Ishikawa (cell line): ENCODE measurements at regions not wholly inside any gene's neighbourhood (a gene's known extent, or its start where the extent isn't known, plus 50 kb on each side); places are given as distances from the start of the nearest gene placed in this dataset.

ENCODE experiments used
- CEBPB ChIP-seq: IDR thresholded peaks from 2 replicates; pipeline ENCODE4 v1.6.1; 2012
- CREB1 ChIP-seq: IDR thresholded peaks from 2 replicates; pipeline ENCODE4 v1.6.1; 2012; ENCODE audit warnings: low read depth
- EGR1 ChIP-seq: IDR thresholded peaks from 2 replicates; pipeline ENCODE4 v1.6.1; 2012
- EP300 ChIP-seq: IDR thresholded peaks from 2 replicates; pipeline ENCODE4 v1.6.1; 2012; ENCODE audit warnings: borderline replicate concordance
- FOXM1 ChIP-seq: IDR thresholded peaks from 2 replicates; pipeline ENCODE4 v1.6.1; 2012; ENCODE audit warnings: low read depth, borderline replicate concordance
- NFIC ChIP-seq: IDR thresholded peaks from 2 replicates; pipeline ENCODE4 v1.6.1; 2012
- RAD21 ChIP-seq: IDR thresholded peaks from 2 replicates; pipeline ENCODE4 v1.6.1; 2012; ENCODE audit warnings: low read depth
- TAF1 ChIP-seq: IDR thresholded peaks from 2 replicates; pipeline ENCODE4 v1.6.1; 2012; ENCODE audit warnings: low read depth, mild to moderate bottlenecking
- TCF12 ChIP-seq: IDR thresholded peaks from 2 replicates; pipeline ENCODE4 v1.6.1; 2012; ENCODE audit warnings: low read depth
- TEAD4 ChIP-seq: IDR thresholded peaks from 2 replicates; pipeline ENCODE4 v1.6.1; 2012
- YY1 ChIP-seq: IDR thresholded peaks from 2 replicates; pipeline ENCODE4 v1.6.1; 2012; ENCODE audit warnings: low read depth
- ZBTB7A ChIP-seq: IDR thresholded peaks from 2 replicates; pipeline ENCODE4 v1.6.1; 2012; ENCODE audit warnings: low read depth
- TF ChIP-seq, protein P1 (sequence below): IDR thresholded peaks from 2 replicates; pipeline ENCODE4 v1.6.1; 2012
- TF ChIP-seq, protein P2 (sequence below): IDR thresholded peaks from 2 replicates; pipeline ENCODE4 v1.6.1; 2012
- TF ChIP-seq, protein P3 (sequence below): IDR thresholded peaks from 2 replicates; pipeline ENCODE4 v1.6.1; 2012; ENCODE audit warnings: low read depth, mild to moderate bottlenecking

DNA sequence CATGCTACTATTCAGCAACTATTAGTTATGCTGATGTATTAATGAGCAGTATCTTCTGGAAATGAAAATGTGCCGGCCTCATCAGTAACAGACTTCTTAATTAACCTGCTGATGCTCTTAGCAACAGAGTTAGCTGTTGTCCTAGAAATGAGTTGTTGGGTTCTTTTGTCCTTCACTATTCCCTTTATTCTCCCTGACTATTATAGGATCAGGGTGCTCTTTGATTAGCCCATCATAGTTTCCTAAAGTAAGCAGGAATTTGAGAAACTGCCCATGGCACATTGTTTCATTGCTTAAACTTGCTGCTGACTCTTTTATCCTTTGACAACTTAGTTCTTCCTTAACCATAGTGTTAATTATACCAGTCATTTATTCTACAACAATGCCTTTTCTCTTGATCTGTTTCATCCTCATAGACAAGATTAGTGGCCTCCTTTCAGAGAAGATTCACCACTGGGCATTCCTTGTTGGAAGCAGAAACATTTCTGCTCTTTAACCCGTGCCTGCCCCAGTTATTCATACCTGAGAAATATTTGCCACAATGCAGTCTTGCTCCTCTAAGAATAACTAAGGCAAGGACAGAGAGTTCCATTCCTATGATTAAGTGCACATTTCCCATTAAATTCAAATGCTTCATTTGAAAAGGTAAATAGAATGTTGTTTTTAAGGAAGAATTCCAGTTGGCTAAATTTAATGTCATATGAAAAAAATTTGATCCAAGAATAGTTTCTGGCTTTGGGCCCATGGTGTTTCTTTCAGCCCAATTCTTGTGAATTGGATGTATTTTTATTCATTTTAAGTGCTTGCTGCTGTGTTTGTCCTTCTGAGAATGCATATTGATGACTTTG, 573.3 kb upstream of the TBL1XR1 start:
- TF ChIP-seq, protein P1, sequence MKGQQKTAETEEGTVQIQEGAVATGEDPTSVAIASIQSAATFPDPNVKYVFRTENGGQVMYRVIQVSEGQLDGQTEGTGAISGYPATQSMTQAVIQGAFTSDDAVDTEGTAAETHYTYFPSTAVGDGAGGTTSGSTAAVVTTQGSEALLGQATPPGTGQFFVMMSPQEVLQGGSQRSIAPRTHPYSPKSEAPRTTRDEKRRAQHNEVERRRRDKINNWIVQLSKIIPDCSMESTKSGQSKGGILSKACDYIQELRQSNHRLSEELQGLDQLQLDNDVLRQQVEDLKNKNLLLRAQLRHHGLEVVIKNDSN: no peak
- TF ChIP-seq CREB1: no peak
- TF ChIP-seq, protein P2, sequence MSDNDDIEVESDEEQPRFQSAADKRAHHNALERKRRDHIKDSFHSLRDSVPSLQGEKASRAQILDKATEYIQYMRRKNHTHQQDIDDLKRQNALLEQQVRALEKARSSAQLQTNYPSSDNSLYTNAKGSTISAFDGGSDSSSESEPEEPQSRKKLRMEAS: no peak
- no peak for TF ChIP-seq CEBPB
- no peak for TF ChIP-seq TAF1
- TF ChIP-seq EGR1: no peak
- TF ChIP-seq EP300: peak; percentile 65; the same call in 1 of the 2 replicates
- TF ChIP-seq, protein P3, sequence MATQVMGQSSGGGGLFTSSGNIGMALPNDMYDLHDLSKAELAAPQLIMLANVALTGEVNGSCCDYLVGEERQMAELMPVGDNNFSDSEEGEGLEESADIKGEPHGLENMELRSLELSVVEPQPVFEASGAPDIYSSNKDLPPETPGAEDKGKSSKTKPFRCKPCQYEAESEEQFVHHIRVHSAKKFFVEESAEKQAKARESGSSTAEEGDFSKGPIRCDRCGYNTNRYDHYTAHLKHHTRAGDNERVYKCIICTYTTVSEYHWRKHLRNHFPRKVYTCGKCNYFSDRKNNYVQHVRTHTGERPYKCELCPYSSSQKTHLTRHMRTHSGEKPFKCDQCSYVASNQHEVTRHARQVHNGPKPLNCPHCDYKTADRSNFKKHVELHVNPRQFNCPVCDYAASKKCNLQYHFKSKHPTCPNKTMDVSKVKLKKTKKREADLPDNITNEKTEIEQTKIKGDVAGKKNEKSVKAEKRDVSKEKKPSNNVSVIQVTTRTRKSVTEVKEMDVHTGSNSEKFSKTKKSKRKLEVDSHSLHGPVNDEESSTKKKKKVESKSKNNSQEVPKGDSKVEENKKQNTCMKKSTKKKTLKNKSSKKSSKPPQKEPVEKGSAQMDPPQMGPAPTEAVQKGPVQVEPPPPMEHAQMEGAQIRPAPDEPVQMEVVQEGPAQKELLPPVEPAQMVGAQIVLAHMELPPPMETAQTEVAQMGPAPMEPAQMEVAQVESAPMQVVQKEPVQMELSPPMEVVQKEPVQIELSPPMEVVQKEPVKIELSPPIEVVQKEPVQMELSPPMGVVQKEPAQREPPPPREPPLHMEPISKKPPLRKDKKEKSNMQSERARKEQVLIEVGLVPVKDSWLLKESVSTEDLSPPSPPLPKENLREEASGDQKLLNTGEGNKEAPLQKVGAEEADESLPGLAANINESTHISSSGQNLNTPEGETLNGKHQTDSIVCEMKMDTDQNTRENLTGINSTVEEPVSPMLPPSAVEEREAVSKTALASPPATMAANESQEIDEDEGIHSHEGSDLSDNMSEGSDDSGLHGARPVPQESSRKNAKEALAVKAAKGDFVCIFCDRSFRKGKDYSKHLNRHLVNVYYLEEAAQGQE: no peak
- peak; percentile 53 for TF ChIP-seq FOXM1
- no peak for TF ChIP-seq ZBTB7A
- TF ChIP-seq TCF12: peak; percentile 44; the same call in 1 of the 2 replicates
- TF ChIP-seq TEAD4: peak; percentile 81
- TF ChIP-seq NFIC: peak; percentile 76
- TF ChIP-seq YY1: no peak
- TF ChIP-seq RAD21: no peak; the same call in 1 of the 2 replicates

DNA sequence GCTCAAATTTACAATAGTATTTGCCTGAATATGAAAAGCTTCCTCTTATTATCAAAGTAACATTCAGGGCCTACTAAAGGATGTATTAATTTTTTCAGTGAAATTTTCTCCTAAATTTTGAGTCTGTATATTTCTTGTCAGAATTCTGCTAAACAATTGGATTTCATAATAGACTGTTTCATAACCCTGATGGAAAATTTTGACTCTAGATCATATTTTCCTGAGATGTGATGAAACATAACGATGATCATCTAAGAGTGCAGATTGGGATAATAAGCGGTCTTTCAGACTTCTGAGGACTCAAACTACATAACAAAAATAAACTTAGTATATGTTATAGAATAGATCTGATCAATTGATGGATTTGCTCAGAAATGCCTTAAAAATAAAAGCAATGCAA, 574.5 kb upstream of the TBL1XR1 start:
- TF ChIP-seq NFIC: no peak
- TF ChIP-seq TCF12: no peak
- no peak for TF ChIP-seq YY1
- TF ChIP-seq FOXM1: no peak
- TF ChIP-seq TAF1: no peak
- TF ChIP-seq TEAD4: no peak

DNA sequence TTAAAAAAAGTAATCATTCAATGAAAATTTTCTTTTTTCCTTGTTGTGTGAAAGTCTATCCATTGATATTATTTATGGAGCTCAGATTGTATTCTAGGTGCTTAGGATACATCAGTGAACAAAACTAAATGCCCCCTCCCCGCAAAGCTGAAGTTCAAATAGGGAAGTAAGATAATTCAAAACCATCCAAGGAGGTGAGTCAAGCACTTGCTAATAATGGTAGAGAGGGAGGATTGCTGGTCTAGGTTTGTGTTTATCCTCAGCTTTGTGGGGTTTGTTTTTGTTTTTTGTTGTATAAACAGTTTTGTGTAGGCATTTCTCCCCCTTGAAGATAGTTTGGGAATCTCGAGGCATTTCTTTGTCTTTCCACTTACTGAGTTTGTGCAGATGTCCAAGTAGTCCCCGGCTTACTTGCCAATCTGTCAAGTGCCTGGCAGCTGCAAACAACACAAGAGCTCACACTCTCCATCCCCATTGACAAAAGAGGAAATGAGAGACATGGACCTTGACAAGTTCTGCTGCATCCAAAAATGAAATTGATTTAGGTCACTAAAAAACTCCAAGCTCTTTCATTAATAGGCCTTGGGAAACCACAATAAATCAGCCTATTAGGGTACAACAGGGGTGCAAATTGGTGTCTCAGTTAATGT, 575.8 kb upstream of the TBL1XR1 start:
- no peak for TF ChIP-seq ZBTB7A
- TF ChIP-seq TAF1: no peak
- no peak for TF ChIP-seq CEBPB

GRCh38 chr3:177773717-177774116, 576.4 kb upstream of the TBL1XR1 start:
- TF ChIP-seq, protein P1: no peak
- TF ChIP-seq EGR1 (no peak), ZBTB7A (no peak), TCF12 (no peak), CEBPB (no peak), RAD21 (no peak), TAF1 (no peak), EP300 (no peak), TEAD4 (no peak), NFIC (no peak), CREB1 (no peak)
- TF ChIP-seq, protein P3: no peak
- TF ChIP-seq, protein P2: no peak

- TF ChIP-seq, protein P1: no peak
- TF ChIP-seq, protein P2: peak; percentile 61; the same call in 1 of the 2 replicates
- TF ChIP-seq CREB1: no peak
- peak; percentile 64; the same call in 1 of the 2 replicates for TF ChIP-seq FOXM1
- peak; percentile 82 for TF ChIP-seq TEAD4
- TF ChIP-seq YY1: 0 out of 2 replicates have a peak, but pooled peaks have one; percentile 30
- TF ChIP-seq CEBPB: no peak
- TF ChIP-seq NFIC: peak; percentile 90
- TF ChIP-seq ZBTB7A: no peak; the same call in 1 of the 2 replicates
- TF ChIP-seq, protein P3: no peak
- peak; percentile 80 for TF ChIP-seq TCF12
- TF ChIP-seq TAF1: no peak
- TF ChIP-seq EGR1: no peak
- TF ChIP-seq RAD21: no peak; the same call in 1 of the 2 replicates
- peak; percentile 81 for TF ChIP-seq EP300
These were observed 579.4 kb upstream of the TBL1XR1 start for GRCh38 chr3:177776661-177777101.
